ENCODE measurements at regions not wholly inside any gene's neighbourhood (a gene's known extent, or its start where the extent isn't known, plus 50 kb on each side); places are given as distances from the start of the nearest gene placed in this dataset.

GRCh38 chr11:26062660-26063059, 269.3 kb upstream of the ANO3 start:
- no peak for DNase-seq

GRCh38 chr11:26063915-26064314, 268.0 kb upstream of the ANO3 start:
- DNase-seq: no peak

GRCh38 chr11:26065944-26066343, 266.0 kb upstream of the ANO3 start:
- DNase-seq: no peak

GRCh38 chr11:26070714-26071380, 261.1 kb upstream of the ANO3 start:
- no peak for DNase-seq

- DNase-seq: no peak
Measured at GRCh38 chr11:26072614-26073153, 259.2 kb upstream of the ANO3 start.

DNA sequence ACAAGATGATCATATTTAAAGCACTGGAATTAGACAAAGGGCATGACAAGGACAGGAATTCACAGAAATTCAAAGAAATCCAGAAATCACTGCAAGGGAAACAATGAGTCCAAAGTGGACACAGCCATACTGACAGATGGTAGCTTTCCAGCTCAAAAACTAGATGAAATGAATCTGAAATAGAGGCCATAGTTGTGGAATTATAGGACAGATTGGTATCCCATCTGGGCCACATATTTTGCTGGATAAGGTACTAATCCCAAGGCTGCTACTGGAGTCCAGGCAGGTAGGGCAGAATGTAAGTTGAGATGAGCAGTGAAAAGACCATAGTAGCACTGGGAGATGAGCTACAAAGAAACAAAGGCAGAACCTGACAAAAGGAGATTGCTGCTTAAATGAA, 258.3 kb upstream of the ANO3 start:
- DNase-seq: no peak

- DNase-seq: no peak
Measured at GRCh38 chr11:26076233-26076990, 255.5 kb upstream of the ANO3 start.

DNA sequence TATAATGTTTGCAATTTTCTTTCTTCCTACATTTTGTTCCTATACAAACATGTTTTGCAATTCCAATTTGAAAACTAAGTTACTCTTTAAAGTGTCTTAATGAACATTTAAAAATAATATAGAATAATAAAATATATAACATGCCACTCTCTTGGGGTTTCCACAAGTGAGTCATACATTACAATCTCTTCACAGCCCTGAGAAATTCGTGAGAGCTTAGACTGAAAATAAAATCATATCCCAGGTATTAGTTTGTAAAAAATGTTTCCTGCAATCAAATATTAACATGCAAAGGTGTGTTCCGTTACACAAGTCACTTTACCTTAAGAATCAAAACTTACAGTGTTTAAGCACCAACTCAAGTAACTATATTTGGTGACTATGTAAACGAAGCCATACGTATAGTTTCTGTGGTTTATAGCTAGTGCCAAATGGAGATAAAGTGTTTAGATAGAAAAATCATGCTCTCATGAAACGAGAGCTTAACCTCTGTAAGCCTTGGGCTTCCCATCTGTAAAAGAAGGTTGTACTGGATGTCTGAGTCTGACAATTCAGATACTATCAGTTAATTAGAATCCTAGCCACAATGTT, 253.6 kb upstream of the ANO3 start:
- no peak for DNase-seq

- DNase-seq: no peak
Measured at GRCh38 chr11:26084313-26084712, 247.6 kb upstream of the ANO3 start.

DNA sequence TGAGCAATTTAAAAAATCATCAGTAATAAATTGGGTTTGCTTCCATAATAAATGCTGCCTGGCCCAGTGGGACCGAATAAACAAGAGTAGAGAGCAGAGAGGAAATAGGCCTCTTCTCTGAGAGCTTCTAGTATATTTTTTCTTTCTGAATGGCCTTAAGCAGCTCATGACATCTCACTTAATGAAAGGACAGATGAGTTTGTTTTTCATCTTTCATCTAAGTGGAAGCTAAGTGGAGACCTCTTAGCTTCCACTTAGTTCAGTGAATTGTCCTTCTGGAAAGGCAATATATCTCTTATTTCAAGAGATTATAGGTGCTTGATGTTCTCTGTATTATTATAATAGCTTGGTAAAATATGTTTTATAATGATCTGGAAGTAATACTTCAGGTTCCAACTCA, 245.9 kb upstream of the ANO3 start:
- DNase-seq: no peak

DNA sequence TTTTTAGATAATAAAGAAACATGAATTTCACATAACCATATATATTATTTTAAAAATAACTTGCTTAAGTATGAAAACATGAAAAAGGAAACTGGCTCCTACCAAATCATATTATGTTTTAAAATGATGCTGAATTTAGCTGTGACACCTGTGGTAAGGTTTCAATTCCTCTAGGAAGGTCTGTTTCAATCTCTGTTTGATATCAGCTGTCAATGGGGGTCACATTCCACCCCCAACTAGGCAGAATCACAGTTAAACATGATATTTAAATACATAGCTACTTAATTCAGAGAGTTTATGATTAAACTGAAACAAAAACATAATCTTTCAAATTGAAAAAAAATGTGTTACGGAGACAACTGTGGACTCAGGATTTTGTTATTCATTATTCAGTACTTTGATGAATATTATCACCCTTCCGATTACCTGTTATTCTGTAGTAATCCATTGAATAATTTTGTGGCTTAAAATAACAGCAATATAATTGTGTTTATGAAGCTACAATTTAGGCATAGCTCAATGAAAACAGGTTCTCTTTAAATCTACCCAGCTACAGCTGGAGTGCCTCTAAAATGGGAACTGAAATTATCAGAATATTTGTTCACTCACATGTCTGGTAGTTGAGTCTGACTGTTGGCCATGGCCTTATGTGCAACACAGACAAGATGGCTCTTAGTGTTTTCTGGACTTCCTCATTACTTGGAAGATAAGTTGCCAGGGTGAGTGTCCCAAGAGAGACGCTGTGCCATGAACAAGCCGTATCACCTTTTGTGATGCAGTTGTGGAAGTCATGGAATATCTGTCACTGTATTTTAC, 244.6 kb upstream of the ANO3 start:
- DNase-seq: no peak

GRCh38 chr11:26088391-26088790, 243.5 kb upstream of the ANO3 start:
- no peak for DNase-seq

DNA sequence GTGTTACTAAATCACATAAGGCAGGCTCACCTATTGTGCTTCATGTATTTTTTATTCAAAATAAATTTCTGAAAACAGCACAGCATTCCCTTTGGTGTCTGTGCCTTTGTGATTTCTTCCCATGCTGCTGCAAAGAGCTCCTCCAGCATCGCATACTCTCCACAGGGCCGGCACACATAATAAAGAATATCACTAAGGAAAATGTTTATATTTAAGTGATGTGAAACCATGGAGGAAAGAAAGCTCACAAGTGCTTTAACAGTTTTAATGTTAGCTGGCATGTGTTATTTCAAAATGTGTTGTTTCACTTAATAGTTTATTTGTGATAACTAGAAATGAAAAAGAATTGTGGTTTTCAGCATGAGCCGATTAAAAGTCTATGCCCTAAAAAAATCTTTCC, 241.3 kb upstream of the ANO3 start:
- no peak for DNase-seq

- DNase-seq: no peak
Measured at GRCh38 chr11:26093206-26093605, 238.7 kb upstream of the ANO3 start.

GRCh38 chr11:26095340-26095739, 236.6 kb upstream of the ANO3 start:
- DNase-seq: no peak

DNA sequence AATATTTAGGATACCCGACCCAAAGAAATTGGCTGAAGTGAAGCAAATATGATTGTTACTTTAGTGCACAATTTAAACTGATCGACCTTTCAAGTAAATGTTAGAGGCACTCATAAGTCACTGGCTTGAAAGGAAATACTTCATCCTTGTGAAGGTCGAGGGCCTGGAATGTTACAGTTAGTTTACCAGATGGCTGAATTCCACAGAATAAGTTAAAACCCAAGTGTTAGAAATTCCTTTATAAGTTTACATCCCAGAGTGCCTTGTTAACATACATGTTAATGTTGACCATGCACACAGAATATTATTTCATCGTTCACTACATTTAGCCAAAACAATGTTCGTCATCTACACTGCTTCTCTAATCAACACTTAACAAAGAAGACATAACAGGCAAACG, 235.5 kb upstream of the ANO3 start:
- DNase-seq: no peak

DNA sequence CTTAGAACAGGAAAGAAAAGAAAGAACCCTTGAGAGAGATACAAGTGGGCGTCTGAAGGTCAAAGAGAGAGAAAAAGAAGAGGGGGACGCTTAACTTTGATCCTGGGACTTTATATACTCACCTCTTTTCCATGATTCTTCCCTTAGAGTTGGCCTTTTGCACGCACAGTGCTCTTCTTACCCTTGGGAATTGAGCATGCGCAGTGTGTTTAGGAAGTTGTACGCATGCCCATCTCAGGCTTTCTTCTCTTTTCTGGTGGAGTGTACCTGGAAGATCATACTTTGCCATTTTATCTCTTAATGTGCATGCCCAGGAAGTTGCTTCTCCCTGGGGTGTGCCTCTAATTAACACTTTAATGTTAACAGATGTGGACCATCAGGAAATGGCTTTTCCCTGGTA, 229.6 kb upstream of the ANO3 start:
- DNase-seq: no peak

DNA sequence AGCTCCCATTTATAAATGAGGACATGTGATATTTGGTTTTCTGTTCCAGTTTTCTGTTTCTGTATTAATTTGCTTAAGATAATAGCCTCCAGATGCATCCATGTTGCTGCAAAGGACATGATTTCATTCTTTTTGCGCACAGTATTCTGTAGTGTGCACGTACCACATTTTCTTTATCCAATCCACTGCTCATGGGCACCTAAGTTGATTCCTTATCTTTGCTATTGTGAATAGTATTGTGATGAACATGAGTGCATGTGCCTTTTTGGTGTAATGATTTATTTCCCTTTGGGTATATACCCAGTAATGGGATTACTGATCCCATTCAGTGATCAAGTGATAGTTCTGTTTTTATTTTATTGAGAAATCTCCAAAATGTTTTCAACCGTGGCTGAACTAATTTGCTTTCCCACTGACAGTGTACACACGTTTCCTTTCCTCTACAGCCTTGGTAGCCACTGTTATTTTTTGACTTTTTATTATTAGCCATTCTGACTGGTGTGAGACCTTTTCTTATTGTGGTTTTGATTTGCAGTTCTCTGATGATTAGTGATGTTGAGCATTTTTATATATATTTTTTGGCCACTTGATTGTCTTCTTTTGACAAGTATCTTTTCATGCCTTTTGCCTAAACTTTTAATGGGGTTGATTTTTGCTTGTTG, 226.0 kb upstream of the ANO3 start:
- no peak for DNase-seq

GRCh38 chr11:26106726-26107125, 225.2 kb upstream of the ANO3 start:
- no peak for DNase-seq

GRCh38 chr11:26109658-26110368, 222.1 kb upstream of the ANO3 start:
- no peak for DNase-seq

GRCh38 chr11:26112264-26112663, 219.7 kb upstream of the ANO3 start:
- DNase-seq: no peak

GRCh38 chr11:26121466-26121865, 210.5 kb upstream of the ANO3 start:
- DNase-seq: no peak

Data from stimulated activated CD4-positive, alpha-beta T cell treated with anti-CD3 and anti-CD28 coated beads, Interleukin-4, amount 100 ng/mL, for 24 hours (primary cell).